ENCODE measurements at regions not wholly inside any gene's neighbourhood (a gene's known extent, or its start where the extent isn't known, plus 50 kb on each side); places are given as distances from the start of the nearest gene placed in this dataset.
A peak's percentile ranks its signal among the peaks of the same experiment; 100 is the strongest.

GRCh38 chr11:104655066-104655465, 243.2 kb downstream of the CASP12 start:
- no peak for DNase-seq (ENCODE audit: low read depth)

GRCh38 chr11:104654181-104654813, 244.0 kb downstream of the CASP12 start:
- no peak for DNase-seq (ENCODE audit: low read depth)

GRCh38 chr11:104653407-104653806, 244.9 kb downstream of the CASP12 start:
- DNase-seq (ENCODE audit: low read depth) = no peak

- DNase-seq (ENCODE audit: low read depth) = no peak
These were observed 245.3 kb downstream of the CASP12 start for GRCh38 chr11:104652996-104653395.

- DNase-seq (ENCODE audit: low read depth) = no peak
These were observed 248.0 kb downstream of the CASP12 start for GRCh38 chr11:104650234-104650633.

GRCh38 chr11:104649002-104649401, 249.3 kb downstream of the CASP12 start:
- DNase-seq (ENCODE audit: low read depth) = no peak

- no peak for DNase-seq (ENCODE audit: low read depth)
These were observed 252.7 kb downstream of the CASP12 start for GRCh38 chr11:104645261-104646222.

GRCh38 chr11:104637662-104638170, 260.5 kb downstream of the CASP12 start:
- DNase-seq (ENCODE audit: low read depth) = no peak

GRCh38 chr11:104633226-104633625, 265.0 kb downstream of the CASP12 start:
- no peak for DNase-seq (ENCODE audit: low read depth)

GRCh38 chr11:104630352-104630751, 267.9 kb downstream of the CASP12 start:
- DNase-seq (ENCODE audit: low read depth) = no peak

GRCh38 chr11:104625246-104625645, 273.0 kb downstream of the CASP12 start:
- DNase-seq (ENCODE audit: low read depth) = no peak

GRCh38 chr11:104624021-104624420, 274.2 kb downstream of the CASP12 start:
- no peak for DNase-seq (ENCODE audit: low read depth)

GRCh38 chr11:104623518-104623917, 274.7 kb downstream of the CASP12 start:
- no peak for DNase-seq (ENCODE audit: low read depth)

GRCh38 chr11:104620991-104621390, 277.3 kb downstream of the CASP12 start:
- DNase-seq (ENCODE audit: low read depth) = no peak

GRCh38 chr11:104619751-104620150, 278.5 kb downstream of the CASP12 start:
- no peak for DNase-seq (ENCODE audit: low read depth)

- no peak for DNase-seq (ENCODE audit: low read depth)
These were observed 279.3 kb downstream of the CASP12 start for GRCh38 chr11:104618954-104619353.

GRCh38 chr11:104614961-104615360, 283.3 kb downstream of the CASP12 start:
- no peak for DNase-seq (ENCODE audit: low read depth)

GRCh38 chr11:104614117-104614680, 284.1 kb downstream of the CASP12 start:
- no peak for DNase-seq (ENCODE audit: low read depth)

GRCh38 chr11:104610635-104611034, 287.6 kb downstream of the CASP12 start:
- no peak for DNase-seq (ENCODE audit: low read depth)

GRCh38 chr11:104609311-104610085, 288.8 kb downstream of the CASP12 start:
- peak; percentile 4 for DNase-seq (ENCODE audit: low read depth)

- DNase-seq (ENCODE audit: low read depth) = no peak
These were observed 295.6 kb downstream of the CASP12 start for GRCh38 chr11:104602643-104603042.
